GM18508 (cell line): ENCODE measurements at regions not wholly inside any gene's neighbourhood (a gene's known extent, or its start where the extent isn't known, plus 50 kb on each side); places are given as distances from the start of the nearest gene placed in this dataset.
"Not testable (repeated sequence)": the region's sequence is repeated elsewhere in the genome, so short reads cannot be mapped to it uniquely, and the experiment has no call there.

Source experiments
- ATAC-seq: cut with Tn5 transposase; IDR thresholded peaks from one replicate; pipeline ENCODE4 v1.9.1; 2021; ENCODE audit warnings: moderate number of reproducible peaks; ENCODE audit not compliant: insufficient read depth, unreplicated experiment

- no peak for ATAC-seq
These were observed 172.5 kb upstream of the CDIN1 start for GRCh38 chr15:36406911-36407310.

- ATAC-seq, result no peak
These were observed 171.8 kb upstream of the CDIN1 start for GRCh38 chr15:36407647-36408046.

DNA sequence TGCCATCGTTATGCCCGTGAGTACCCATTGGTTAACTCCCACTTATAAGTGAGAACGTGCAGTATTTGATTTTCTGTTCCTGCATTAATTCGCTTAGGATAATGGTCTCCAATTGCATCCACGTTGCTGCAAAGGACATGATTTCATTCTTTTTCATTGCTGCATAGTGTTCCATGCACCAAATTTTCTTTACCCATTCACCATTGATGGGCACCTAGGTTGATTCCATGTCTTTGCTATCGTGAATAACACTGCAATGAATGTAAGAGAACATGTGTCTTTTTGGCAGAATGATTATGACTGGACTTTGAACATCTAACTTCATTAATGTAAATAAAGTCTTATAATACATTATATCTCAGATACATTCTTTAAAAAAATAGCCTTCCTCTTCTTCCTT is 169.6 kb upstream of the CDIN1 start:
- no peak for ATAC-seq

GRCh38 chr15:36414670-36415069 is 164.8 kb upstream of the CDIN1 start:
- no peak for ATAC-seq

DNA sequence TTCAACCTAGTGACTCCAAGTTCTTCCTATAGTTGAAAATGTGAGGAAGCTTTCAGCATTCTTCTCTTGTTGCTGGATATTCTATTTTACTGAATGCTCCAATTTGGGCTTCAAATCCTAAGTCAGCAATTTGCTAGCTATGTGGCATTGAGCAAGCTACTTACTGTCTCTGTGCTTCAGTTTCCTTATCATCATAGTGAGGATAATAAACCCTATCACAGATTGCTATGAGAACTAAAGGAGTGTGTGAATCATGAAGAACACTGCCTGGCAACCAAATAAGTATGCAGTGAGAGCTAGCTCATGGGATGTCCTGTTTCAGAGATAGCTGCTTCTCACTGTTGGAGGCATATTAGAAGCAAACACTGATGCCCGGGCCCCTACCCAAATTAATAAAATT is 163.8 kb upstream of the CDIN1 start:
- ATAC-seq, result no peak

- ATAC-seq, result no peak
These were observed 156.8 kb upstream of the CDIN1 start for GRCh38 chr15:36422631-36423030.

GRCh38 chr15:36426691-36427090 is 152.7 kb upstream of the CDIN1 start:
- ATAC-seq, result no peak

DNA sequence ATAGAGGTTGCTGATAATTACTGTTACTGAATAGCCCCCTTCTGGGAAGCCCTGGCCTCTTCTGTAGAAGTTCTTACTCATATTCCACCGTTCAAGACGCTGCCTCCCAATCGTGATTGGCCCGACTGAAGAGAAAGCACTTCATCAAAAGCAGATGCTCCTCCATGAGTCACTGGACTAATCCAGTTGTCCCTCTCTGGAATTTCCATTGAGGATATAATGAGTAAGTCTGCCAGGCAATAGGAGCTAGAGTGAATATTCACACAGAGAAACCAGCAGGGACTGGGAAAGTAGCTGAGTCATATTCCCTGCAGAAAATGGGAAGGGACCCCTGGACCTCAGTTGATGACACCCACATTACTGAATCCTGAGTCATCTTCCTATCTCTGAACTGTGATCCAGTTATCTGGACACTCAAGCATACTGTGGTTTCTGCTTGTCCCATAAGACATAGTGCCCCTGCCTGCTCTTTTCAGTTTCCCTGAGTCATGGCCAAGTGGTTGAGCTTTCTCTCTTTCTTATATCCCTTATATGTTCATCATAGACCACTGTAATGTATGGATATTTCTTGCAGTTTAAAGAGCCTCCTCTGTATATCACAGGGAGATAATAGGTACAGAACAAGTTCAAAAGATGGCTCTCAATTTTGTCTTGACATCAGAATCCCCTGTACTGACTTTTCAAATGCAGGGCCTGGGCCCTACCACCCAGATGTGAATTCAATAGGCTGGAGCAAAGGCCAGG is 151.2 kb upstream of the CDIN1 start:
- ATAC-seq, result no peak

DNA sequence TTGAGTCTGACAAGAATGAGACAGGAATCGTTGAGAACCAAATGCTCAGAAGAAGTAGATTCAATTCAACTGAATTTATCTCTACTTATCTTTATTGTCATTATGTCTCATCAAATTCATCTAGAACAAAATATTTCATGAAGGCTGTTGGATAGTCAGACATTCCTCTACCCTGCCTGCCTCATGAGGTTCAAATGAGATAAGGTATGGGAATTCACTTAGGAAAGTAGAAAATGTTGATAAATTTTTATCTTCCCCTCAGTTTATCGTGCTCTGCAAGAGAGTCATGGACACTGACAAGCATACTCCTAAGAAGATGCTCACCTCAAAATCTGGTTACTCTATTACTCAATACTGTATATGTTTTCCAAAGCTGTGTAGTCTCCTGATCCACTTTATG is 149.7 kb upstream of the CDIN1 start:
- ATAC-seq, result no peak

- no peak for ATAC-seq
These were observed 149.1 kb upstream of the CDIN1 start for GRCh38 chr15:36430280-36430679.

GRCh38 chr15:36430726-36431265 is 148.6 kb upstream of the CDIN1 start:
- no peak for ATAC-seq

GRCh38 chr15:36432161-36432560 is 147.3 kb upstream of the CDIN1 start:
- ATAC-seq, result no peak

GRCh38 chr15:36434177-36434576 is 145.2 kb upstream of the CDIN1 start:
- ATAC-seq, result no peak

GRCh38 chr15:36438499-36438898 is 140.9 kb upstream of the CDIN1 start:
- ATAC-seq, result no peak

DNA sequence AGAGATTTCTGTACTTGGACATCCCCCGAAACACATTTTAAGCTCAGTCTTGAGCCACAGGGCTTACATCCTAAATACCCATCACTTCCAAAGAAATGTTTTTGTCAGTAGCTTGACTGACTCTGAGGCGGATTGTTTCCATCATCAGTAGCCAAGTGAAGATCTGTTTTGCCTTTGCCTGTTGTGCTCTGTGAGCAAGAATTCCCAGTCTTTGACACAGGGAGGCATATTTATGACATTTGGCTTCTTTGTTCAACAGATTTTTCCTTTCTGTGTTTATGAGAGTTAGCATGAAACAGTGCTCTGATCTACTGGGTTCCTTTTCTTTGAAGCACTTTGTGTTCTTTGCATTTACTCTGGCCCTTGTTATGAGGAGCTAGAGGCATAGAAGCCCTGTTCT is 132.1 kb upstream of the CDIN1 start:
- no peak for ATAC-seq

DNA sequence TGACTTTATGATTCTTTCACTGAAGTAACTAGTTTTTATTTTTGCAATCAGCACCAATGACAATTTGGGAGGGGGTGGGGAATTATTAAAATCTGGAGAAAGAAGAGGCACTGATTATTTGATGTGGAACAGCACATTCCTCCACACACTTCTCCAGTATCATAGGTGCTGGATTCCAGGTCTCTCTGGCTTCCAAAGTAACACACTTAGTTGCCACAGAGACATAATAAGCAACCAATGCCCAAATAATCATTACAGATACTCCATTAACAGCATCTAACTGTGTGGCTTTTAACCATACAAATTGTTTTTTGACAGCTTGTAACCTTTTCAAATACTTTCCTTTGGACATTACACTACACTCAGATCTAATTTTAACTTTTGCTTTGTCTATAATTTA is 131.0 kb upstream of the CDIN1 start:
- ATAC-seq, result no peak

DNA sequence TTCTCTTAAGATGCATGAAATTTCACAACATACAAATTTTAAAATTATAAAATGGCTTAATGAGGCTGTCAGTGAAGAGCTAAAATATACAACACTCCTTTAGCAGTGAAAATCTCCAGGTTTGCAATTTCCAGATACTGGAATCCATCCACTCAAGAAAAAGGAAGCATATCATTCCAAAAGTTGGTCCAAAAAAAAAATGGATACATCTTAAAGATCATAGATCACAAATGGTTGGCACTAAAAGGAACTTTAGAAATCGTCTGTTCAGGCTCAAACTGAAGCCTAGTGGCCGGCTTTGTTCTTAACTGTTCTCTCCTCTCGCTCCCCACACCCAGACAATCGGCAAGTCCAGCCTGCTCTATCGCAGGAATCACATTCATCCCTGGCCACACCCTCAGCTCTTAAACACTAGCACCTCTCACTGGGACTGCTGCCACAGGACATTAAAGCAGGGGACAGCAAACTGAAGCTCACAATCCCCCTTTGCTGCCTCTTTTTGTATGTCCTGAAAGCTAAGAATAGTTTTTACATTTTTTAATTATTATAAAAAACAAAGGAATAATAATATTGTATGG is 130.3 kb upstream of the CDIN1 start:
- no peak for ATAC-seq

- no peak for ATAC-seq
These were observed 129.7 kb upstream of the CDIN1 start for GRCh38 chr15:36449662-36450145.

DNA sequence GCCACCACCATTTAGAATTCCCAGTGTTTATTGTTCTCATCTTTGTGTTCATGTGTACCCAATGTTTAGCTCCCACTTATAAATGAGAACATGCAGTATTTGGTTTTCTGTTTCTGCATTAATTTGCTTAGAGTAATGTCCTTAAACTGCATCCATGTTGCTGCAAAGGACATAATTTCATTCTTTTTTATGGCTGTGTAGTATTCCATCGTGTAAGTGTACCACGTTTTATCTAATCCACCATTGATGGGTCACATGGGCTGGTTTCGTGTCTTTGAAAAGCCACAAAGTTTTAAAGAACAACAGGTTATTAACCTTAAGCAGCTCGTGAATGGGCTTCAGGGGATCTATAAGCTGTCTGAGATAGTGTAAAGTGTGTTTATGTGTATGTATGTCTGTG is 125.2 kb upstream of the CDIN1 start:
- not testable (repeated sequence) for ATAC-seq

GRCh38 chr15:36458411-36458810 is 121.0 kb upstream of the CDIN1 start:
- ATAC-seq, result no peak

DNA sequence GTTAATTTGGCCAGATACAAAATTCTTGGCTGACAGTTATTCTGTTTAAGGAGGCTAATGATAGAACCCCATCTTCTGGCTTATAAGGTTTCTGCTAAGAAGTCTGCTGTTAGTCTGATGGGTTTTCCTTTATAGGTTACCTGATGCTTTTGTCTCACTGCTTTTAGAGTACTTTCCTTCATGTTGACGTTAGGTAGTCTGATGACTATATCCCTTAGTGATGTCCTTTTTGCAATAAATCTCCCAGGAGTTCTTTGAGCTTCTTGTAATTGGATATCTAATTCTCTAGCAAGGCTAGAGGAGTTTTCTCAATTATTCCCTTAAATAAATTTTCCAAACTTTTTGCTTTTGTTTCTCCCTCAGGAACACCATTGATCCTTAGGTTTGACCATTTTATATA is 114.1 kb upstream of the CDIN1 start:
- ATAC-seq, result no peak

DNA sequence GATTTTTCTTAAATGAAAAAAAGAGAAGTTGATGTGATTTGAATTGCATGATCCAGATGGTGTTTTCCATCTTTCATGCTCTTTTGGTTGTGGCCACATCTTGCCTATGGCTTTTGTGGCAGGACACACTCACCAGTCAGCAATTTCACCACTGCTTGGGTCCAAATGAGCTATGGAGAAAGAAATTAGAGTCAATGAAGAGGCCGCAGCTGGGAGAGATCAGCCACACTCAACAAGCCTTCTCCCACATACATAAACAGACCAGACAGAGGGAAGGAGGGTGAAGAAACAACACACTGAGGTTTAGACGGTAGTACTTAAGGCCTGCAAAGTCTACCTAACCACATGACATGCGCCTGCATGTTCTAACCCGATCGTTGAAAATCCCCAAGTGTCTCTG is 110.7 kb upstream of the CDIN1 start:
- no peak for ATAC-seq
